Loucy (cell line): ENCODE measurements at regions not wholly inside any gene's neighbourhood (a gene's known extent, or its start where the extent isn't known, plus 50 kb on each side); places are given as distances from the start of the nearest gene placed in this dataset.

Source experiments
- H2AFZ ChIP-seq: fragments of 200-600 bp; sonication (generic); 2 replicates; pipeline ENCODE4 v1.6.0; 2016; ENCODE audit warnings: antibody characterized with exemption, mild to moderate bottlenecking, low read length, moderate library complexity
- H3F3A ChIP-seq: fragments of 200-600 bp; 2 replicates; pipeline ENCODE4 v1.6.0; 2016; ENCODE audit warnings: antibody characterized with exemption, low read depth, mild to moderate bottlenecking
- H3K27me3 ChIP-seq: fragments of 200-600 bp; sonication (generic); 2 replicates; pipeline ENCODE4 v1.6.1; 2014; ENCODE audit warnings: low read length, mild to moderate bottlenecking; ENCODE audit not compliant: insufficient read depth, poor library complexity, severe bottlenecking
- H3K36me3 ChIP-seq: fragments of 200-600 bp; sonication (generic); 2 replicates; pipeline ENCODE4 v1.6.1; 2016; ENCODE audit warnings: low read length; ENCODE audit not compliant: insufficient read depth
- H3K4me1 ChIP-seq: fragments of 200-600 bp; sonication (generic); 2 replicates; pipeline ENCODE4 v1.5.1; 2014; ENCODE audit warnings: low read length, mild to moderate bottlenecking; ENCODE audit not compliant: insufficient read depth, poor library complexity, severe bottlenecking
- H3K4me2 ChIP-seq: fragments of 200-600 bp; sonication (generic); 2 replicates; pipeline ENCODE4 v1.6.0; 2014; ENCODE audit warnings: antibody characterized with exemption, low read length, low read depth, mild to moderate bottlenecking; ENCODE audit not compliant: poor library complexity, severe bottlenecking
- H3K4me3 ChIP-seq: fragments of 200-600 bp; sonication (generic); 2 replicates; pipeline ENCODE4 v1.5.1; 2014; ENCODE audit warnings: low read length, mild to moderate bottlenecking, mixed read lengths; ENCODE audit not compliant: poor library complexity, severe bottlenecking
- H3K79me2 ChIP-seq: fragments of 200-600 bp; sonication (generic); 2 replicates; pipeline ENCODE4 v1.6.1; 2014; ENCODE audit warnings: low read length; ENCODE audit not compliant: insufficient read depth
- H3K9ac ChIP-seq: fragments of 200-600 bp; sonication (generic); 2 replicates; pipeline ENCODE4 v1.6.0; 2014; ENCODE audit warnings: mild to moderate bottlenecking, low read depth, low read length, moderate library complexity; ENCODE audit not compliant: poor library complexity, severe bottlenecking
- H3K9me2 ChIP-seq: fragments of 200-600 bp; sonication (generic); replicated peaks from 2 replicates; pipeline ENCODE4 v1.6.1; 2016; ENCODE audit warnings: low read depth, low read length, mixed read lengths
- H3K9me3 ChIP-seq: fragments of 200-600 bp; sonication (generic); 2 replicates; pipeline ENCODE4 v1.6.1; 2014; ENCODE audit warnings: mild to moderate bottlenecking, antibody characterized with exemption, low read length, low read depth; ENCODE audit not compliant: insufficient read depth
- H4K20me1 ChIP-seq: fragments of 200-600 bp; sonication (generic); 2 replicates; pipeline ENCODE4 v1.6.0; 2014; ENCODE audit warnings: antibody characterized with exemption, low read length, mild to moderate bottlenecking; ENCODE audit not compliant: insufficient read depth, poor library complexity, severe bottlenecking
- CTCF ChIP-seq: fragments of 200-600 bp; sonication (generic); conservative IDR thresholded peaks from 2 replicates; pipeline ENCODE4 v1.5.1; 2014; ENCODE audit warnings: mild to moderate bottlenecking, antibody characterized with exemption, low read length
- EZH2phosphoT487 ChIP-seq: fragments of 200-600 bp; IDR thresholded peaks from 2 replicates; pipeline ENCODE4 v1.6.1; 2018; ENCODE audit warnings: antibody characterized with exemption, mild to moderate bottlenecking, moderate library complexity, borderline replicate concordance

- H4K20me1 ChIP-seq = no peaks in the 10 kb centered on the region
- H3K27me3 ChIP-seq = no peaks in the 10 kb centered on the region
- H3K79me2 ChIP-seq = no peaks in the 10 kb centered on the region
- H3F3A ChIP-seq = no peaks in the 10 kb centered on the region
- H3K9ac ChIP-seq = no peak overlapping the region
- H3K4me2 ChIP-seq = no peak overlapping the region
- no peaks in the 10 kb centered on the region for H3K36me3 ChIP-seq
- no peaks in the 10 kb centered on the region for H3K9me3 ChIP-seq
- no peaks in the 10 kb centered on the region for H3K9me2 ChIP-seq
- H2AFZ ChIP-seq = no peak overlapping the region
- TF ChIP-seq CTCF (no peak), EZH2phosphoT487 (no peak)
- no peak overlapping the region for H3K4me3 ChIP-seq
- peaks cover 9% of the 10 kb centered on the region for H3K4me1 ChIP-seq
Measured at GRCh38 chr13:40255551-40255950, 410.9 kb downstream of the FOXO1 start.

GRCh38 chr13:40259899-40260298 lies 406.5 kb downstream of the FOXO1 start:
- Histone ChIP-seq H3K9ac (no peak overlapping the region), H3K9me2 (no peaks in the 10 kb centered on the region), H3K36me3 (no peaks in the 10 kb centered on the region), H3F3A (no peaks in the 10 kb centered on the region), H3K4me2 (no peak overlapping the region), H3K27me3 (no peaks in the 10 kb centered on the region), H4K20me1 (no peaks in the 10 kb centered on the region), H3K4me3 (no peak overlapping the region), H3K4me1 (peaks cover 9% of the 10 kb centered on the region), H3K79me2 (no peaks in the 10 kb centered on the region), H3K9me3 (no peaks in the 10 kb centered on the region), H2AFZ (no peak overlapping the region)
- TF ChIP-seq EZH2phosphoT487 = no peak
- no peak for TF ChIP-seq CTCF

GRCh38 chr13:40261336-40261735 lies 405.1 kb downstream of the FOXO1 start:
- Histone ChIP-seq H3F3A (no peaks in the 10 kb centered on the region), H3K79me2 (no peaks in the 10 kb centered on the region), H2AFZ (no peak overlapping the region), H3K9me3 (no peaks in the 10 kb centered on the region), H3K36me3 (no peaks in the 10 kb centered on the region), H4K20me1 (no peaks in the 10 kb centered on the region), H3K9ac (no peak overlapping the region), H3K4me3 (no peak overlapping the region), H3K27me3 (no peaks in the 10 kb centered on the region), H3K9me2 (no peaks in the 10 kb centered on the region), H3K4me1 (peaks cover 11% of the 10 kb centered on the region), H3K4me2 (no peak overlapping the region)
- TF ChIP-seq CTCF = no peak
- no peak for TF ChIP-seq EZH2phosphoT487
